ENCODE measurements at regions not wholly inside any gene's neighbourhood (a gene's known extent, or its start where the extent isn't known, plus 50 kb on each side); places are given as distances from the start of the nearest gene placed in this dataset.
"Not testable (repeated sequence)": the region's sequence is repeated elsewhere in the genome, so short reads cannot be mapped to it uniquely, and the experiment has no call there.

DNA sequence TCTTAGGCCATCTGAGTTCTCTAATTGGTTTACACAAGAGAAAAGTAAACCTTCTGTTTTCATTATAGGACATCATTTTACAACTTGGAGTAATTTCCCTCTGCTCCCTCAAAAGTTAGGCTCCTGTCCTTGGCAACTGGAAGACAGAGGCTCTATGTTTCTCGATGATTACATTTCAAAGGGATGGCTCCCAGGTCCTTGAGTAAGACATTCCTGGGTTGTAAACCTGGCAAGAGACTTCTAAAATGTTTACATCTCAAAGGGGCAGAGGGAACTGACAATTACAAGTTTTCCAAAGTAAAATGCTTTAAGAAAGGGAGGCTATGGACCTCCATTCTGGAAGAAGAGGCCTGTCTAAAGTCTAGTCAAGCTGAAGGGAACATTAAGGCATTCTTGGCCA is 268.3 kb upstream of the REG3G start:
- no peak for DNase-seq
- Histone ChIP-seq H3K36me3 (no peaks in the 10 kb centered on the region), H3K9me3 (peaks cover 0 to 28% (median 6%) of the 10 kb centered on the region in 11 donors), H3K27ac (no peak overlapping the region), H3K4me1 (no peaks in the 10 kb centered on the region), H3K27me3 (no peaks in the 10 kb centered on the region), H3K4me3 (no peak overlapping the region)
- intact Hi-C loops (cut with DNase I), result no loop called here
- TF ChIP-seq, protein P1, sequence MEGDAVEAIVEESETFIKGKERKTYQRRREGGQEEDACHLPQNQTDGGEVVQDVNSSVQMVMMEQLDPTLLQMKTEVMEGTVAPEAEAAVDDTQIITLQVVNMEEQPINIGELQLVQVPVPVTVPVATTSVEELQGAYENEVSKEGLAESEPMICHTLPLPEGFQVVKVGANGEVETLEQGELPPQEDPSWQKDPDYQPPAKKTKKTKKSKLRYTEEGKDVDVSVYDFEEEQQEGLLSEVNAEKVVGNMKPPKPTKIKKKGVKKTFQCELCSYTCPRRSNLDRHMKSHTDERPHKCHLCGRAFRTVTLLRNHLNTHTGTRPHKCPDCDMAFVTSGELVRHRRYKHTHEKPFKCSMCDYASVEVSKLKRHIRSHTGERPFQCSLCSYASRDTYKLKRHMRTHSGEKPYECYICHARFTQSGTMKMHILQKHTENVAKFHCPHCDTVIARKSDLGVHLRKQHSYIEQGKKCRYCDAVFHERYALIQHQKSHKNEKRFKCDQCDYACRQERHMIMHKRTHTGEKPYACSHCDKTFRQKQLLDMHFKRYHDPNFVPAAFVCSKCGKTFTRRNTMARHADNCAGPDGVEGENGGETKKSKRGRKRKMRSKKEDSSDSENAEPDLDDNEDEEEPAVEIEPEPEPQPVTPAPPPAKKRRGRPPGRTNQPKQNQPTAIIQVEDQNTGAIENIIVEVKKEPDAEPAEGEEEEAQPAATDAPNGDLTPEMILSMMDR (IDR thresholded peaks at IDR 0.05), result no peak
- no peak for ATAC-seq
- WGBS, 2 donors, result 54 to 55% methylated on average over 1 of the region's 1 CpG

DNA sequence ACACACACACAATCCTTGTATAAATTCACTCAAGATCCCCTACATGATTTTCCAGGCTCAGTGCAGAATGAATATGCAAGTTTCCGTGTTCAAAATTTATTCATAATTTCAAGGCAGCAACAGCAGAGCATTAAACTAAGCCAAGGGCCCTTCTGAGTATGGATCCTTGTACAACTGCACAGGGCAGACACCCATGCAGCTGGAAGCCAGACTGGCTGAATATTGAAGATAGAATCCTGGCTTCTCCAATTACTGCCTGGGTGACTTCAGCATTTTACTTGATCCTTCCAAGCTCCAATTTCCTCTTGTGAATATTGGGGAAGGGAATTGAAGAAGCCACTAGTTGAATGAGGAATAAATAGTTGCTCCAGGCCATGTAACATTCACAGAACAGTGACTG is 267.9 kb upstream of the REG3G start:
- ATAC-seq, result no peak
- H3K4me3 ChIP-seq, result no peak overlapping the region
- peaks cover 0 to 32% (median 6%) of the 10 kb centered on the region in 11 donors for H3K9me3 ChIP-seq
- DNase-seq, result no peak
- no peak overlapping the region for H3K27ac ChIP-seq
- no peaks in the 10 kb centered on the region for H3K27me3 ChIP-seq
- WGBS, 2 donors, result 80 to 92% methylated on average over 1 of the region's 1 CpG
- no peaks in the 10 kb centered on the region for H3K4me1 ChIP-seq
- intact Hi-C loops (cut with DNase I), result no loop called here
- TF ChIP-seq, protein P1 (IDR thresholded peaks at IDR 0.05), result no peak
- H3K36me3 ChIP-seq, result no peaks in the 10 kb centered on the region

DNA sequence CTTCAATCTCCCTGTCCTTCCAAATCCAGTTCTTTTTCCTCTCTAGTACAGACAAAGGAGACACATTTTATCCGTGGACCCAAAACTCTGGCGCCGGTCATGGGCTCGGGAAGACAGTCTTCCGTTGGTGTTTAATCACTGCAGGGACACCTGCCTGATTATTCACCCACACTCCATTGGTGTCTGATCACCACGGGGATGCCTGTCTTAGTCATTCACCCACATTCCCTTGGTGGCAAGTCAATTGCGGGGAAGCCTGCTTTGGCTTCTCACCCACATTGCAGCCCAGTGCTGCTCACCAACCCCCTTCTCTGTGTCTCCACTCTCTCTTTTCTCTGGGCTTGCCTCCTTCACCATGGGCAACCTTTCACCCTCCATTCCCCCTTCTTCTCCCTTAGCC is 266.7 kb upstream of the REG3G start:
- intact Hi-C loops (cut with DNase I); H3K27ac ChIP-seq; H3K4me1 ChIP-seq; H3K27me3 ChIP-seq; H3K4me3 ChIP-seq; ATAC-seq; DNase-seq; H3K36me3 ChIP-seq: not testable (repeated sequence)
- 90 to 92% methylated on average over 7 of the region's 7 CpGs for WGBS, 2 donors
- peaks cover 0 to 42% (median 6%) of the 10 kb centered on the region in 11 donors for H3K9me3 ChIP-seq

- TF ChIP-seq, protein P1 (IDR thresholded peaks at IDR 0.05), result no peak
- ATAC-seq, result no peak
Measured at GRCh38 chr2:78766459-78766858, 259.0 kb upstream of the REG3G start.

GRCh38 chr2:78768016-78768415 is 257.5 kb upstream of the REG3G start:
- intact Hi-C loops (cut with DNase I), result no loop called here
- H3K9me3 ChIP-seq, result peaks cover 0 to 9% (median 0%) of the 10 kb centered on the region in 11 donors
- H3K4me1 ChIP-seq, result no peaks in the 10 kb centered on the region
- no peak overlapping the region for H3K4me3 ChIP-seq
- WGBS, 2 donors, result 78 to 85% methylated on average over 1 of the region's 1 CpG
- ATAC-seq, result no peak
- H3K27me3 ChIP-seq, result no peaks in the 10 kb centered on the region
- H3K27ac ChIP-seq, result no peak overlapping the region
- no peak for DNase-seq
- no peaks in the 10 kb centered on the region for H3K36me3 ChIP-seq
- TF ChIP-seq, protein P1 (IDR thresholded peaks at IDR 0.05), result no peak

More at GRCh38 chr2:78766459-78766858, 259.0 kb upstream of the REG3G start:
- Histone ChIP-seq H3K4me3 (no peak overlapping the region), H3K36me3 (no peaks in the 10 kb centered on the region), H3K9me3 (peaks cover 0 to 24% (median 5%) of the 10 kb centered on the region in 11 donors), H3K27ac (no peak overlapping the region), H3K27me3 (no peaks in the 10 kb centered on the region), H3K4me1 (no peaks in the 10 kb centered on the region)
- WGBS, 2 donors, result 73 to 75% methylated on average over 4 of the region's 4 CpGs
- intact Hi-C loops (cut with DNase I), result no loop called here
- no peak for DNase-seq
